Fibroblast of mammary gland (primary cell): ENCODE measurements at regions not wholly inside any gene's neighbourhood (a gene's known extent, or its start where the extent isn't known, plus 50 kb on each side); places are given as distances from the start of the nearest gene placed in this dataset.
"Not testable (repeated sequence)": the region's sequence is repeated elsewhere in the genome, so short reads cannot be mapped to it uniquely, and the experiment has no call there.

Experiments used
- DNase-seq: peaks from one replicate; pipeline ENCODE4 v3.0.0-alpha.2; 2010; ENCODE audit warnings: low read depth
- H3K4me3 ChIP-seq: 2 replicates; pipeline ENCODE4 v1.5.1; 2011; ENCODE audit warnings: low read depth, mild to moderate bottlenecking, low read length, moderate library complexity; ENCODE audit not compliant: control insufficient read depth
- CTCF ChIP-seq: conservative IDR thresholded peaks from 2 replicates; pipeline ENCODE4 v1.5.1; 2011; ENCODE audit warnings: low read depth, low read length, inconsistent platforms; ENCODE audit not compliant: control insufficient read depth, insufficient read depth

GRCh38 chr13:84784443-84785153, 902.3 kb upstream of the SLITRK1 start:
- no peak for TF ChIP-seq CTCF
- H3K4me3 ChIP-seq, result no peak overlapping the region
- no peak for DNase-seq

GRCh38 chr13:84777316-84777715, 895.0 kb upstream of the SLITRK1 start:
- no peak for DNase-seq
- no peak overlapping the region for H3K4me3 ChIP-seq
- TF ChIP-seq CTCF, result no peak

GRCh38 chr13:84776593-84776992, 894.3 kb upstream of the SLITRK1 start:
- no peak for DNase-seq
- no peak overlapping the region for H3K4me3 ChIP-seq
- TF ChIP-seq CTCF, result no peak

- DNase-seq, H3K4me3 ChIP-seq: not testable (repeated sequence)
These were observed 893.6 kb upstream of the SLITRK1 start for GRCh38 chr13:84775920-84776319.

GRCh38 chr13:84774111-84774510, 891.8 kb upstream of the SLITRK1 start:
- no peak overlapping the region for H3K4me3 ChIP-seq
- no peak for DNase-seq
- TF ChIP-seq CTCF, result no peak

GRCh38 chr13:84760956-84761355, 878.7 kb upstream of the SLITRK1 start:
- H3K4me3 ChIP-seq, result no peak overlapping the region
- TF ChIP-seq CTCF, result no peak
- no peak for DNase-seq

GRCh38 chr13:84749126-84749525, 866.9 kb upstream of the SLITRK1 start:
- TF ChIP-seq CTCF, result no peak
- DNase-seq, result no peak
- no peak overlapping the region for H3K4me3 ChIP-seq
